H1 (cell line): ENCODE measurements at regions not wholly inside any gene's neighbourhood (a gene's known extent, or its start where the extent isn't known, plus 50 kb on each side); places are given as distances from the start of the nearest gene placed in this dataset.

Experiments
- CTCF ChIA-PET: fragments of 300-600 bp; sonication (Branson Sonifier 250); formaldehyde crosslinking; loops from one replicate; lab custom pipeline; 2021; ENCODE audit not compliant: partially characterized antibody; lab: Charles Lee
- POLR2A ChIA-PET: fragments of 300-600 bp; sonication (Branson Sonifier 250); formaldehyde crosslinking; loops from one replicate; lab custom pipeline; 2021; ENCODE audit warnings: inconsistent platforms; ENCODE audit not compliant: partially characterized antibody; lab: Charles Lee
- DNase-seq, 2 experiments: peaks; one replicate each; pipeline versions ENCODE4 v3.0.0 to v3.0.0-alpha.2; 2010 to 2022; ENCODE audit warnings: low spot score in 2 of 2, low read depth in 1 of 2, mixed read lengths in 1 of 2
- FAIRE-seq: peaks from 2 replicates; lab custom pipeline; 2011; peaks lifted over from hg19 to GRCh38; lab: Jason Lieb, UNC
- H2AFZ ChIP-seq: 2 replicates; pipeline ENCODE4 v1.8.1; 2012; ENCODE audit warnings: low read length, inconsistent platforms
- H2AK5ac ChIP-seq: 2 replicates; pipeline ENCODE4 v1.6.1; 2013; ENCODE audit warnings: low read depth, low read length
- H2BK120ac ChIP-seq: replicated peaks from 2 replicates; pipeline ENCODE3; 2013; ENCODE audit warnings: low read depth, low read length, inconsistent platforms
- H2BK12ac ChIP-seq: 2 replicates; pipeline ENCODE4 v1.6.1; 2013; ENCODE audit warnings: low read depth, low read length
- H2BK15ac ChIP-seq: 2 replicates; pipeline ENCODE4 v1.6.1; 2013; ENCODE audit warnings: low read length
- H2BK20ac ChIP-seq: 2 replicates; pipeline ENCODE4 v1.6.1; 2013; ENCODE audit warnings: low read length
- H2BK5ac ChIP-seq: 2 replicates; pipeline ENCODE4 v1.6.1; 2013; ENCODE audit warnings: low read depth, low read length
- H3K14ac ChIP-seq: 2 replicates; pipeline ENCODE4 v1.6.1; 2013; ENCODE audit warnings: inconsistent platforms; ENCODE audit not compliant: insufficient read length
- H3K18ac ChIP-seq: 2 replicates; pipeline ENCODE4 v1.6.1; 2013; ENCODE audit warnings: low read length; ENCODE audit errors: extremely low read depth
- H3K23ac ChIP-seq: 2 replicates; pipeline ENCODE4 v1.6.1; 2013; ENCODE audit warnings: inconsistent platforms; ENCODE audit not compliant: insufficient read length
- H3K23me2 ChIP-seq: 2 replicates; pipeline ENCODE4 v1.6.1; 2013; ENCODE audit warnings: low read depth, low read length
- H3K27ac ChIP-seq: 2 replicates; pipeline ENCODE4 v1.6.1; 2011; ENCODE audit warnings: low read depth, low read length, inconsistent platforms
- H3K27me3 ChIP-seq, 4 experiments: replicated peaks in 1 of 4; 1 replicate in 1 of 4; 2 replicates in 3 of 4; pipeline versions ENCODE4 v1.6.1 to v1.8.1; 2011 to 2013; ENCODE audit warnings: low read length in 3 of 4, mild to moderate bottlenecking in 3 of 4, inconsistent platforms in 2 of 4, mixed read lengths in 2 of 4, moderate library complexity in 1 of 4; ENCODE audit not compliant: control insufficient read depth in 3 of 4, insufficient read depth in 3 of 4; ENCODE audit errors: extremely low read depth in 1 of 4
- H3K36me3 ChIP-seq, 4 experiments: 2 replicates each; pipeline versions ENCODE4 v1.6.1 to v1.8.1; 2011 to 2013; ENCODE audit warnings: mild to moderate bottlenecking in 4 of 4, low read length in 3 of 4, moderate library complexity in 2 of 4, control low read depth in 1 of 4, inconsistent platforms in 1 of 4; ENCODE audit not compliant: insufficient read depth in 4 of 4, control insufficient read depth in 2 of 4
- H3K4ac ChIP-seq: replicated peaks from 2 replicates; pipeline ENCODE3; 2013; ENCODE audit warnings: low read length, low read depth, mixed read lengths, inconsistent platforms; ENCODE audit not compliant: insufficient read length
- H3K4me1 ChIP-seq, 4 experiments: replicated peaks in 1 of 4; 1 replicate in 1 of 4; 2 replicates in 3 of 4; pipeline versions ENCODE4 v1.6.1 to v1.8.1; 2011 to 2013; ENCODE audit warnings: low read length in 3 of 4, inconsistent platforms in 2 of 4, mixed read lengths in 1 of 4; ENCODE audit not compliant: insufficient read depth in 4 of 4, control insufficient read depth in 3 of 4
- H3K4me2 ChIP-seq, 2 experiments: 2 replicates each; pipeline versions ENCODE4 v1.6.1 to v1.8.1; 2011 to 2013; ENCODE audit warnings: low read depth in 2 of 2, low read length in 2 of 2, control low read depth in 1 of 2, inconsistent platforms in 1 of 2, mild to moderate bottlenecking in 1 of 2; ENCODE audit not compliant: insufficient read depth in 1 of 2
- H3K4me3 ChIP-seq, 4 experiments: fragments of 200-600, 300-600 bp in 1 of 4; sonication (generic), shearing (Covaris generic), sonication (Bioruptor Twin) in 1 of 4; 2 replicates each; pipeline versions ENCODE4 v1.5.1 to v1.8.1; 2011 to 2016; ENCODE audit warnings: low read length in 4 of 4, low read depth in 3 of 4, control low read depth in 2 of 4, inconsistent platforms in 2 of 4, mild to moderate bottlenecking in 2 of 4, mixed read lengths in 1 of 4, moderate library complexity in 1 of 4; ENCODE audit not compliant: insufficient read depth in 2 of 4; ENCODE audit errors: extremely low read depth in 1 of 4
- H3K56ac ChIP-seq: replicated peaks from 2 replicates; pipeline ENCODE3; 2013; ENCODE audit warnings: low read depth, mild to moderate bottlenecking, mixed read lengths, low read length, inconsistent platforms; ENCODE audit not compliant: insufficient read length
- H3K79me1 ChIP-seq: 2 replicates; pipeline ENCODE4 v1.6.1; 2013; ENCODE audit warnings: low read depth, low read length, control low read depth
- H3K79me2 ChIP-seq, 2 experiments: 2 replicates each; pipeline versions ENCODE4 v1.6.1 to v1.8.1; 2012 to 2013; ENCODE audit warnings: low read length in 2 of 2, mild to moderate bottlenecking in 2 of 2, inconsistent platforms in 1 of 2; ENCODE audit not compliant: insufficient read depth in 2 of 2, control insufficient read depth in 1 of 2
- H3K9ac ChIP-seq, 4 experiments: replicated peaks in 1 of 4; 1 replicate in 1 of 4; 2 replicates in 3 of 4; pipeline versions ENCODE4 v1.6.1 to v1.8.1; 2011 to 2013; ENCODE audit warnings: low read depth in 3 of 4, low read length in 3 of 4, control low read depth in 2 of 4, mild to moderate bottlenecking in 2 of 4, moderate library complexity in 2 of 4, inconsistent platforms in 1 of 4; ENCODE audit errors: extremely low read depth in 1 of 4
- H3K9me3 ChIP-seq, 2 experiments: 2 replicates each; pipeline versions ENCODE4 v1.6.1 to v1.8.1; 2012 to 2013; ENCODE audit warnings: mild to moderate bottlenecking in 2 of 2, moderate library complexity in 2 of 2, control low read depth in 1 of 2, inconsistent platforms in 1 of 2, low read depth in 1 of 2, low read length in 1 of 2, mixed read lengths in 1 of 2; ENCODE audit not compliant: insufficient read depth in 2 of 2
- H4K20me1 ChIP-seq, 2 experiments: replicated peaks in 1 of 2; 2 replicates each; pipeline versions ENCODE3 to v1.8.1; 2011 to 2013; ENCODE audit warnings: inconsistent platforms in 2 of 2, low read length in 2 of 2, mild to moderate bottlenecking in 1 of 2; ENCODE audit not compliant: insufficient read depth in 2 of 2, control insufficient read depth in 1 of 2
- H4K5ac ChIP-seq: 2 replicates; pipeline ENCODE4 v1.6.1; 2013; ENCODE audit warnings: low read length, low read depth, mixed read lengths, inconsistent platforms; ENCODE audit not compliant: insufficient read length
- H4K8ac ChIP-seq: 2 replicates; pipeline ENCODE4 v1.8.0; 2013; ENCODE audit warnings: mild to moderate bottlenecking, moderate library complexity, low read length, inconsistent platforms; ENCODE audit not compliant: insufficient read depth; ENCODE audit errors: extremely low read depth
- H4K91ac ChIP-seq: replicated peaks from 2 replicates; pipeline ENCODE3; 2013; ENCODE audit warnings: low read length, mixed read lengths, inconsistent platforms; ENCODE audit not compliant: insufficient read length
- BACH1 ChIP-seq: IDR thresholded peaks from 2 replicates; pipeline ENCODE4 v1.6.1; 2012; ENCODE audit warnings: low read length, improper control_type of control experiment
- BRCA1 ChIP-seq: IDR thresholded peaks from 2 replicates; pipeline ENCODE4 v1.6.1; 2012; ENCODE audit warnings: low read depth, low read length, improper control_type of control experiment
- WGBS, 2 experiments: shearing (Covaris generic) in 1 of 2; methylation state at CpG; one replicate each; pipeline versions ENCODE4 v1.1.6 to v1.1.7; 2013 to 2015; ENCODE audit warnings: low lambda C conversion rate in 2 of 2, mixed read lengths in 2 of 2, inconsistent platforms in 1 of 2, low coverage in 1 of 2, missing lambda C conversion rate in 1 of 2; ENCODE audit not compliant: insufficient replicate concordance in 2 of 2, insufficient coverage in 1 of 2, insufficient read length in 1 of 2; ENCODE audit errors: extremely low coverage in 1 of 2, missing lambda C conversion rate in 1 of 2; 5-methylcytosine and 5-hydroxymethylcytosine counted together

- Histone ChIP-seq H3K56ac (no peak overlapping the region), H2BK20ac (no peak overlapping the region), H3K23ac (no peak overlapping the region), H3K14ac (no peak overlapping the region), H3K36me3 (no peaks in the 10 kb centered on the region), H2BK15ac (no peak overlapping the region), H3K4me3 (no peak overlapping the region), H2BK120ac (no peak overlapping the region), H3K9ac (no peak overlapping the region), H3K4ac (no peak overlapping the region), H3K9me3 (no peaks in the 10 kb centered on the region), H3K79me1 (no peaks in the 10 kb centered on the region), H3K23me2 (no peaks in the 10 kb centered on the region; the same call in 1 of the 2 replicates), H3K4me2 (no peak overlapping the region), H2BK5ac (no peak overlapping the region), H4K5ac (no peak overlapping the region), H3K79me2 (no peaks in the 10 kb centered on the region), H4K8ac (no peak overlapping the region), H3K18ac (no peak overlapping the region), H2BK12ac (no peak overlapping the region), H3K4me1 (no peaks in the 10 kb centered on the region), H4K91ac (no peak overlapping the region), H2AFZ (no peak overlapping the region), H2AK5ac (no peak overlapping the region), H4K20me1 (no peaks in the 10 kb centered on the region), H3K27me3 (no peaks in the 10 kb centered on the region), H3K27ac (no peak overlapping the region)
- POLR2A ChIA-PET, result no interaction called here
- FAIRE-seq (no peak), DNase-seq (peak in 1 of 2 experiments; percentile 11)
- CTCF ChIA-PET, result interaction anchor here (1.4 kb wide), 1 partner anchor 9 kb away, joined by 5 read pairs; no protein-coding TSS in a partner anchor
- WGBS, 2 experiments, result 94% methylated on average over 5 of the region's 5 CpGs; no CpG with 5 or more reads in 1 of the 2 experiments
- TF ChIP-seq BRCA1 (no peak), BACH1 (no peak)
Measured at GRCh38 chr1:208524925-208525324, 280.7 kb upstream of the PLXNA2 start.
